HCT116 (cell line): ENCODE measurements at regions not wholly inside any gene's neighbourhood (a gene's known extent, or its start where the extent isn't known, plus 50 kb on each side); places are given as distances from the start of the nearest gene placed in this dataset.

Experiments used
- ATAC-seq: fragments of 200-7000 bp; cut with Tn5 transposase; 2 replicates; pipeline ENCODE4 v1.9.1; 2020; ENCODE audit warnings: mild to moderate bottlenecking, moderate library complexity
- BruUV-seq: library from RNA; stranded (reverse); fragments of 400-500 nt; replicated peaks from 2 replicates; lab custom pipeline; 2021; lab: Mats Ljungman, UMichigan
- CTCF ChIA-PET: fragments of 300-600 bp; sonication (Branson Sonifier 250); formaldehyde crosslinking; loops from one replicate; lab custom pipeline; 2021; ENCODE audit warnings: antibody characterized with exemption; lab: Charles Lee
- POLR2A ChIA-PET: fragments of 300-600, 350-600 bp; sonication (Branson Sonifier 250); formaldehyde crosslinking; loops from one replicate; lab custom pipeline; 2021; ENCODE audit warnings: antibody characterized with exemption; lab: Charles Lee
- RAD21 ChIA-PET, 2 experiments: fragments of 300-600 bp; sonication (Branson Sonifier 250); formaldehyde crosslinking; loops; one replicate each; lab custom pipeline; 2023; ENCODE audit warnings: low total read pairs in 2 of 2; ENCODE audit not compliant: uncharacterized antibody in 2 of 2, unreplicated experiment in 2 of 2, low non-redundant PET in 1 of 2; lab: Charles Lee
- DNase-seq: peaks from one replicate; pipeline ENCODE4 v3.0.0-alpha.2; 2010; ENCODE audit warnings: low read depth, low spot score
- H2AFZ ChIP-seq: fragments of 200-600 bp; shearing (Covaris generic), sonication (generic); 2 replicates; pipeline ENCODE4 v1.6.1; 2017; ENCODE audit warnings: low read depth, mixed run types, mixed read lengths, antibody characterized with exemption, low read length; ENCODE audit not compliant: poor library complexity, severe bottlenecking
- H3K27ac ChIP-seq: 2 replicates; pipeline ENCODE4 v1.5.1; 2012; ENCODE audit warnings: low read depth, low read length
- H3K27me3 ChIP-seq: fragments of 200-600 bp; sonication (generic); 2 replicates; pipeline ENCODE4 v1.6.1; 2016; ENCODE audit warnings: mixed run types, low read length, mixed read lengths; ENCODE audit not compliant: insufficient read depth
- H3K36me3 ChIP-seq, 2 experiments: fragments of 200-500 bp in 1 of 2; fragments of 200-600 bp in 1 of 2; sonication (Bioruptor generic) in 1 of 2; sonication (generic) in 1 of 2; 2 replicates each; pipeline versions ENCODE4 v1.5.1 to v1.6.1; 2014 to 2016; ENCODE audit warnings: low read length in 2 of 2, inconsistent platforms in 1 of 2, mixed read lengths in 1 of 2, mixed run types in 1 of 2; ENCODE audit not compliant: insufficient read depth in 2 of 2, control insufficient read depth in 1 of 2
- H3K4me1 ChIP-seq, 2 experiments: fragments of 200-600 bp in 1 of 2; sonication (generic) in 1 of 2; 2 replicates each; pipeline versions ENCODE4 v1.5.1 to v1.6.1; 2012 to 2017; ENCODE audit warnings: low read length in 2 of 2, inconsistent platforms in 1 of 2, mild to moderate bottlenecking in 1 of 2, mixed read lengths in 1 of 2, mixed run types in 1 of 2, moderate library complexity in 1 of 2; ENCODE audit not compliant: insufficient read depth in 2 of 2, control insufficient read depth in 1 of 2
- H3K4me2 ChIP-seq: fragments of 200-600 bp; sonication (generic); 2 replicates; pipeline ENCODE4 v1.6.1; 2017; ENCODE audit warnings: mixed run types, low read length, mixed read lengths
- H3K4me3 ChIP-seq, 2 experiments: fragments of 200-600 bp in 1 of 2; sonication (generic) in 1 of 2; replicated peaks in 1 of 2; 2 replicates each; pipeline ENCODE4 v1.5.1; 2011 to 2016; ENCODE audit warnings: low read length in 2 of 2, control low read depth in 1 of 2, low read depth in 1 of 2, mild to moderate bottlenecking in 1 of 2, mixed read lengths in 1 of 2, mixed run types in 1 of 2
- H3K79me2 ChIP-seq: fragments of 200-600 bp; sonication (generic); 2 replicates; pipeline ENCODE4 v1.6.1; 2017; ENCODE audit warnings: mild to moderate bottlenecking, mixed run types, low read length, moderate library complexity, mixed read lengths; ENCODE audit not compliant: insufficient read depth
- H3K9ac ChIP-seq: fragments of 200-600 bp; sonication (generic); 2 replicates; pipeline ENCODE4 v1.6.1; 2016; ENCODE audit warnings: low read length, mixed read lengths
- H3K9me2 ChIP-seq: fragments of 200-600 bp; sonication (generic), shearing (Covaris generic); 2 replicates; pipeline ENCODE4 v1.6.1; 2017; ENCODE audit warnings: mixed run types, mild to moderate bottlenecking, moderate library complexity; ENCODE audit not compliant: insufficient read depth
- H3K9me3 ChIP-seq, 2 experiments: fragments of 200-500 bp in 1 of 2; fragments of 200-600 bp in 1 of 2; sonication (Bioruptor generic) in 1 of 2; sonication (generic) in 1 of 2; 2 replicates each; pipeline ENCODE4 v1.6.1; 2014 to 2017; ENCODE audit warnings: low read length in 2 of 2, mixed read lengths in 2 of 2, inconsistent platforms in 1 of 2, low read depth in 1 of 2, mild to moderate bottlenecking in 1 of 2, mixed run types in 1 of 2, moderate library complexity in 1 of 2; ENCODE audit not compliant: control insufficient read depth in 1 of 2, insufficient read depth in 1 of 2
- H4K20me1 ChIP-seq: fragments of 200-600 bp; sonication (generic), shearing (Covaris generic); 2 replicates; pipeline ENCODE4 v1.6.1; 2017; ENCODE audit warnings: mixed run types, mild to moderate bottlenecking, moderate library complexity; ENCODE audit not compliant: insufficient read depth
- CBX3 ChIP-seq: IDR thresholded peaks from 2 replicates; pipeline ENCODE4 v1.6.1; 2012; ENCODE audit warnings: low read depth
- CTCF ChIP-seq, 3 experiments: fragments of 200-600 bp in 1 of 3; sonication (generic) in 1 of 3; IDR thresholded peaks in 2 of 3; conservative IDR thresholded peaks in 1 of 3; 2 replicates each; pipeline ENCODE4 v1.5.1; 2012 to 2017; ENCODE audit warnings: low read depth in 2 of 3, low read length in 2 of 3, antibody characterized with exemption in 1 of 3, borderline replicate concordance in 1 of 3, control low read depth in 1 of 3, mild to moderate bottlenecking in 1 of 3, mixed read lengths in 1 of 3, mixed run types in 1 of 3, moderate library complexity in 1 of 3; ENCODE audit not compliant: insufficient read depth in 1 of 3
- ELF1 ChIP-seq: IDR thresholded peaks from 2 replicates; pipeline ENCODE4 v1.6.1; 2012; ENCODE audit warnings: low read depth, borderline replicate concordance
- EZH2phosphoT487 ChIP-seq: fragments of 200-600 bp; IDR thresholded peaks from 2 replicates; pipeline ENCODE4 v1.6.1; 2018; ENCODE audit warnings: antibody characterized with exemption, borderline replicate concordance
- MAX ChIP-seq: IDR thresholded peaks from 2 replicates; pipeline ENCODE4 v1.6.1; 2012
- POLR2A ChIP-seq: IDR thresholded peaks from 2 replicates; pipeline ENCODE4 v1.7.0; 2011; ENCODE audit warnings: borderline replicate concordance; ENCODE audit not compliant: insufficient read depth, insufficient read length; ENCODE audit errors: extremely low read depth
- RAD21 ChIP-seq: IDR thresholded peaks from 2 replicates; pipeline ENCODE4 v1.6.1; 2012; ENCODE audit warnings: low read depth, mild to moderate bottlenecking
- ZBTB33 ChIP-seq: IDR thresholded peaks from 2 replicates; pipeline ENCODE4 v1.6.1; 2011; ENCODE audit warnings: mild to moderate bottlenecking, low read length, moderate library complexity; ENCODE audit not compliant: insufficient replicate concordance; ENCODE audit errors: extremely low read depth
- ZFX ChIP-seq: fragments of 450-650 bp; IDR thresholded peaks from 2 replicates; pipeline ENCODE4 v1.6.1; 2017
- intact Hi-C: fragments of 100-400 bp; cut with micrococcal nuclease; formaldehyde crosslinking; loops from 2 replicates; pipeline ENCODE4 v1.10.0; 2022

GRCh38 chr11:109512249-109512648, 90.3 kb downstream of the C11orf87 start:
- Histone ChIP-seq H3K79me2 (no peaks in the 10 kb centered on the region), H3K9me3 (no peaks in the 10 kb centered on the region), H3K9me2 (no peaks in the 10 kb centered on the region), H2AFZ (no peak overlapping the region), H3K36me3 (no peaks in the 10 kb centered on the region), H3K4me2 (no peak overlapping the region), H3K4me3 (no peak overlapping the region), H4K20me1 (no peaks in the 10 kb centered on the region), H3K4me1 (no peaks in the 10 kb centered on the region), H3K27me3 (no peaks in the 10 kb centered on the region), H3K9ac (no peak overlapping the region), H3K27ac (no peak overlapping the region)
- no TSS peak for BruUV-seq
- CTCF ChIA-PET: no interaction called here
- TF ChIP-seq CTCF (IDR thresholded peaks at IDR 0.05 in 2 of 3, conservative IDR thresholded peaks at IDR 0.05 in 1 of 3; ENCODE audit: borderline replicate concordance in 1 of 3, insufficient read depth in 1 of 3, low read depth in 2 of 3, low read length in 2 of 3) (no peak), ZBTB33 (no peak), EZH2phosphoT487 (no peak), ZFX (no peak), POLR2A (no peak), MAX (no peak), RAD21 (no peak), ELF1 (no peak), CBX3 (no peak)
- RAD21 ChIA-PET: no interaction called here
- no peak for ATAC-seq
- POLR2A ChIA-PET: no interaction called here
- intact Hi-C loops: no loop called here
- no peak for DNase-seq
